Suprapubic skin (tissue), 4 donors: ENCODE measurements at regions not wholly inside any gene's neighbourhood (a gene's known extent, or its start where the extent isn't known, plus 50 kb on each side); places are given as distances from the start of the nearest gene placed in this dataset.

Source experiments
- CTCF ChIP-seq, 2 donors: fragments of 200-600 bp in 1 of 2; fragments of 450-650 bp in 1 of 2; sonication (generic) in 1 of 2; IDR thresholded peaks; one replicate each; pipeline ENCODE4 v1.5.1; 2016 to 2019; ENCODE audit warnings: antibody characterized with exemption in 2 of 2, mild to moderate bottlenecking in 1 of 2, moderate library complexity in 1 of 2
- EP300 ChIP-seq: sonication (generic); formaldehyde crosslinking; IDR thresholded peaks from one replicate; pipeline ENCODE4 v1.6.1; 2017; ENCODE audit warnings: antibody characterized with exemption
- POLR2A ChIP-seq, 2 donors: fragments of 450-650 bp; IDR thresholded peaks; one replicate each; pipeline ENCODE4 v1.6.1; 2017; ENCODE audit warnings: antibody characterized with exemption in 2 of 2, mild to moderate bottlenecking in 2 of 2, moderate library complexity in 2 of 2
- POLR2AphosphoS5 ChIP-seq, 3 donors: sonication (generic); formaldehyde crosslinking; IDR thresholded peaks; one replicate each; pipeline ENCODE4 v1.6.1; 2017; ENCODE audit warnings: antibody characterized with exemption in 3 of 3

GRCh38 chr20:53699906-53700305 lies 106.3 kb upstream of the ZNF217 start:
- no peak for TF ChIP-seq POLR2A (IDR thresholded peaks at IDR 0.05)
- no peak for TF ChIP-seq CTCF (IDR thresholded peaks at IDR 0.05)
- no peak for TF ChIP-seq EP300
- TF ChIP-seq POLR2AphosphoS5 (IDR thresholded peaks at IDR 0.05), result no peak
